Endothelial cell (in vitro differentiated cells): ENCODE measurements at regions not wholly inside any gene's neighbourhood (a gene's known extent, or its start where the extent isn't known, plus 50 kb on each side); places are given as distances from the start of the nearest gene placed in this dataset.

ENCODE experiments used
- DNase-seq: peaks from one replicate; pipeline ENCODE4 v3.0.0; 2021; ENCODE audit warnings: low spot score
- H3K27ac Mint-ChIP-seq: one replicate; pipeline ENCODE4 v1.8.0; 2021; ENCODE audit warnings: mixed read lengths, inconsistent platforms; ENCODE audit not compliant: unreplicated experiment
- H3K27me3 Mint-ChIP-seq: one replicate; pipeline ENCODE4 v1.8.0; 2021; ENCODE audit warnings: mild to moderate bottlenecking, moderate library complexity, mixed read lengths, inconsistent platforms; ENCODE audit not compliant: unreplicated experiment
- H3K36me3 Mint-ChIP-seq: one replicate; pipeline ENCODE4 v1.8.0; 2021; ENCODE audit warnings: mild to moderate bottlenecking, low read depth, mixed read lengths, inconsistent platforms; ENCODE audit not compliant: unreplicated experiment
- H3K4me1 Mint-ChIP-seq: one replicate; pipeline ENCODE4 v1.8.0; 2021; ENCODE audit warnings: mild to moderate bottlenecking, mixed read lengths, inconsistent platforms; ENCODE audit not compliant: unreplicated experiment
- H3K4me3 Mint-ChIP-seq: one replicate; pipeline ENCODE4 v1.8.0; 2021; ENCODE audit warnings: mild to moderate bottlenecking, mixed read lengths, inconsistent platforms; ENCODE audit not compliant: unreplicated experiment
- H3K9me3 Mint-ChIP-seq: one replicate; pipeline ENCODE4 v1.8.0; 2021; ENCODE audit warnings: mixed read lengths, inconsistent platforms; ENCODE audit not compliant: unreplicated experiment
- CTCF ChIP-seq: fragments of 200-600 bp; sonication (generic); IDR thresholded peaks from one replicate; pipeline ENCODE4 v1.5.0; 2021; ENCODE audit warnings: antibody characterized with exemption; ENCODE audit not compliant: unreplicated experiment

DNA sequence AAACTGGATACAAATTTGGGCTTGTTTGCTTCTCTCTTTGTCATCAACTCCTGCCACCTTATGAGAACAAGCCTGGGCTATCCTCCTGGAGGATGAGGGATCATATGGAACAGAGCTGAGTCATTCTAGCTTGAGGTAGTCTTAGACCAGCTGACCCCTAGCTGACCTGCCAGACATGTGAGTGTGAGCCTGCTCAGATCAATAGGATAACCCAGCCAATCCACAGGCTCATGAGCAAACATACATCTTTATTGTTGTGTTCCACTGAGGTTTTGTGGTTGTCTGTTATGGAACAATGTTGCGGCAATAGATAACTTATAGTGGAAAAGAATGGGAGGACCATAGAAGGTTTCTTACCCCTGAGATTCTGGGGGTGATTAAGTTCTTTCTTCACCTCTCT, 54.5 kb upstream of the FAM180A start:
- Mint-ChIP-seq H3K27me3 (peaks cover 3% of the 10 kb centered on the region), H3K9me3 (no peaks in the 10 kb centered on the region), H3K36me3 (no peaks in the 10 kb centered on the region), H3K4me1 (peaks cover 7% of the 10 kb centered on the region), H3K4me3 (no peak overlapping the region), H3K27ac (no peak overlapping the region)
- no peak for TF ChIP-seq CTCF
- DNase-seq, result no peak

- H3K4me3 Mint-ChIP-seq, result no peak overlapping the region
Measured at GRCh38 chr7:135802697-135803096, 54.1 kb upstream of the FAM180A start.

DNA sequence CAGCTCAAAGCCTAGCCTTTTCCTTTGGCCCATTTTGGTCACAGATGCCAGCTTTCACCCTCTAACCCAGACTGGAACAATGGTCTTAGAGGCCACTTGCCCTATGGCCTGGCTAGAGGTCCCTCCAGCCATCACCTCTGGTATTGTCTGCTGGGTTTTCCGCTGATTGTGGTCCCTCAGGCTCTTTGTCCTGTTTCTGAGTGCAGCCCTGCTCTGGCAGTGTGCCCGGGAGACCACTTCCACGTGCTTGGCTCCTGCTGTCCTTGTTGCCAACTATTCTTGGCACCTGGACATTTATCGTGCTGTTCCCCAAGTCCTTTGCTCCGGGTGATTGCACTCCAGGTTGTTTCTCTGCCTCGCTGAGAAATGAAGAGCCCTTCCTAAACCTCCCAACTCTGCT, 53.3 kb upstream of the FAM180A start:
- Mint-ChIP-seq H3K4me1 (peaks cover 7% of the 10 kb centered on the region), H3K27ac (no peak overlapping the region), H3K36me3 (no peaks in the 10 kb centered on the region), H3K9me3 (no peaks in the 10 kb centered on the region), H3K4me3 (no peak overlapping the region), H3K27me3 (peaks cover 3% of the 10 kb centered on the region)
- DNase-seq, result no peak
- TF ChIP-seq CTCF, result no peak

More at GRCh38 chr7:135802697-135803096, 54.1 kb upstream of the FAM180A start:
- H3K4me1 Mint-ChIP-seq, result peaks cover 7% of the 10 kb centered on the region
- DNase-seq, result no peak
- H3K27me3 Mint-ChIP-seq, result peaks cover 3% of the 10 kb centered on the region
- no peaks in the 10 kb centered on the region for H3K36me3 Mint-ChIP-seq
- H3K27ac Mint-ChIP-seq, result no peak overlapping the region
- no peaks in the 10 kb centered on the region for H3K9me3 Mint-ChIP-seq
- no peak for TF ChIP-seq CTCF

GRCh38 chr7:135801045-135801693, 52.6 kb upstream of the FAM180A start:
- no peaks in the 10 kb centered on the region for H3K36me3 Mint-ChIP-seq
- H3K27me3 Mint-ChIP-seq, result peaks cover 3% of the 10 kb centered on the region
- no peak overlapping the region for H3K27ac Mint-ChIP-seq
- no peaks in the 10 kb centered on the region for H3K9me3 Mint-ChIP-seq
- H3K4me3 Mint-ChIP-seq, result no peak overlapping the region
- H3K4me1 Mint-ChIP-seq, result peaks cover 7% of the 10 kb centered on the region
- TF ChIP-seq CTCF, result peak; percentile 71
- peak; percentile 50 for DNase-seq

DNA sequence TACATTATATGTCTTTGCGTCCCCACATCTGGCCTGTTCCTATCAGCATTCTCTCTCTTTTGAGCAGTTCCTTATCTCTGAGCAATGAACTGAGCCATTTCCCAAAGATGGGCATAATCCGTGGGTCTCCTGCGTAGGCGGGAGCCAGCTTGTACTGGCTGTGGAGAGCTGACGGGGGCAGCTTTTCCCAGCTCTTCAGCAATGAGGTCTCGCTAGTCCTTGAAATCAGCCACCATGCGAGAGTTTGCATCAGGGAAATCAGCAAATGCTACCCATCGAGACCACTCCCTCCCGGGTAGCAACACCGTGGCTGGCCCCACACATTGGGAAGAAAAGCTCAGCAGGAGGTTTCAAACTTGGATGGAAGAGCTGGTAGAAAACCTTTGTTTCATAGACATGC, 51.9 kb upstream of the FAM180A start:
- no peak for TF ChIP-seq CTCF
- no peak overlapping the region for H3K27ac Mint-ChIP-seq
- DNase-seq, result no peak
- H3K27me3 Mint-ChIP-seq, result peaks cover 3% of the 10 kb centered on the region
- H3K9me3 Mint-ChIP-seq, result no peaks in the 10 kb centered on the region
- H3K4me1 Mint-ChIP-seq, result peaks cover 7% of the 10 kb centered on the region
- no peak overlapping the region for H3K4me3 Mint-ChIP-seq
- peaks cover under 1% of the 10 kb centered on the region for H3K36me3 Mint-ChIP-seq
